Caco-2 (cell line): ENCODE measurements at regions not wholly inside any gene's neighbourhood (a gene's known extent, or its start where the extent isn't known, plus 50 kb on each side); places are given as distances from the start of the nearest gene placed in this dataset.

Experiments
- BruUV-seq: library from RNA; stranded (reverse); fragments of 400-500 nt; replicated peaks from 2 replicates; lab custom pipeline; 2021; lab: Mats Ljungman, UMichigan
- CTCF ChIA-PET: fragments of 300-600 bp; sonication (Branson Sonifier 250); formaldehyde crosslinking; loops from one replicate; lab custom pipeline; 2022; ENCODE audit warnings: antibody characterized with exemption; lab: Charles Lee
- POLR2A ChIA-PET: fragments of 300-600 bp; sonication (Branson Sonifier 250); formaldehyde crosslinking; loops from one replicate; lab custom pipeline; 2022; ENCODE audit warnings: antibody characterized with exemption; lab: Charles Lee
- DNase-seq, 2 experiments: peaks; one replicate each; pipeline versions ENCODE4 v3.0.0 to v3.0.0-alpha.2; 2020 to 2022
- H3K27me3 ChIP-seq: replicated peaks from 2 replicates; pipeline ENCODE4 v1.6.0; 2011; ENCODE audit warnings: low read length; ENCODE audit not compliant: control insufficient read depth, insufficient read depth
- H3K36me3 ChIP-seq: 2 replicates; pipeline ENCODE4 v1.5.1; 2011; ENCODE audit warnings: low read length; ENCODE audit not compliant: control insufficient read depth, insufficient read depth
- H3K4me1 ChIP-seq: fragments of 250-450 bp; sonication (Bioruptor Pico); 2 replicates; pipeline ENCODE4 v1.5.1; 2020; ENCODE audit warnings: mild to moderate bottlenecking
- H3K4me3 ChIP-seq: 2 replicates; pipeline ENCODE4 v1.5.1; 2011; ENCODE audit warnings: low read depth, mild to moderate bottlenecking, control low read depth, low read length
- H3K9me3 ChIP-seq: fragments of 250-450 bp; sonication (Bioruptor Pico); 2 replicates; pipeline ENCODE4 v1.5.1; 2020; ENCODE audit warnings: mild to moderate bottlenecking, moderate library complexity
- H3K27ac Mint-ChIP-seq: one replicate; pipeline ENCODE4 v1.8.0; 2022; ENCODE audit warnings: mixed read lengths; ENCODE audit not compliant: unreplicated experiment
- H3K27me3 Mint-ChIP-seq: one replicate; pipeline ENCODE4 v1.8.0; 2022; ENCODE audit warnings: mixed read lengths; ENCODE audit not compliant: insufficient read depth, unreplicated experiment
- H3K36me3 Mint-ChIP-seq: one replicate; pipeline ENCODE4 v1.8.0; 2022; ENCODE audit warnings: mild to moderate bottlenecking, mixed read lengths; ENCODE audit not compliant: insufficient read depth, unreplicated experiment
- H3K4me1 Mint-ChIP-seq: one replicate; pipeline ENCODE4 v1.8.0; 2022; ENCODE audit warnings: low read depth, mixed read lengths; ENCODE audit not compliant: unreplicated experiment
- H3K4me3 Mint-ChIP-seq: one replicate; pipeline ENCODE4 v1.8.0; 2022; ENCODE audit warnings: mild to moderate bottlenecking, moderate library complexity, mixed read lengths; ENCODE audit not compliant: unreplicated experiment
- H3K9me3 Mint-ChIP-seq: one replicate; pipeline ENCODE4 v1.8.0; 2022; ENCODE audit warnings: mixed read lengths; ENCODE audit not compliant: unreplicated experiment
- CTCF ChIP-seq, 2 experiments: fragments of 200-600 bp in 1 of 2; IDR thresholded peaks; 1 replicate in 1 of 2; 2 replicates in 1 of 2; pipeline versions ENCODE4 v1.5.1 to v1.8.0; 2011 to 2022; ENCODE audit warnings: antibody characterized with exemption in 1 of 2, control low read depth in 1 of 2, inconsistent platforms in 1 of 2, low read depth in 1 of 2, low read length in 1 of 2, mild to moderate bottlenecking in 1 of 2, moderate library complexity in 1 of 2; ENCODE audit not compliant: insufficient read depth in 1 of 2, severe bottlenecking in 1 of 2, unreplicated experiment in 1 of 2
- intact Hi-C: fragments of 100-400 bp; cut with micrococcal nuclease; formaldehyde crosslinking; loops from one replicate; pipeline ENCODE4 v1.10.0; 2022; ENCODE audit not compliant: unreplicated experiment

- Mint-ChIP-seq H3K9me3 (peaks cover 7% of the 10 kb centered on the region), H3K36me3 (no peaks in the 10 kb centered on the region), H3K4me1 (no peaks in the 10 kb centered on the region), H3K4me3 (no peak overlapping the region), H3K27ac (no peak overlapping the region), H3K27me3 (peaks cover 4% of the 10 kb centered on the region)
- intact Hi-C loops: no loop called here
- DNase-seq: no peak
- Histone ChIP-seq H3K9me3 (no peaks in the 10 kb centered on the region), H3K4me1 (no peaks in the 10 kb centered on the region), H3K36me3 (no peaks in the 10 kb centered on the region), H3K4me3 (no peak overlapping the region), H3K27me3 (no peaks in the 10 kb centered on the region)
- ChIA-PET POLR2A (no interaction called here), CTCF (no interaction called here)
- TF ChIP-seq CTCF (IDR thresholded peaks at IDR 0.05; ENCODE audit: insufficient read depth in 1 of 2, low read depth in 1 of 2, low read length in 1 of 2, severe bottlenecking in 1 of 2, unreplicated experiment in 1 of 2): no peak
- no TSS peak for BruUV-seq
These were observed 188.7 kb upstream of the NRXN1 start for GRCh38 chr2:51220606-51221005.

- no peaks in the 10 kb centered on the region for H3K9me3 ChIP-seq
- POLR2A ChIA-PET: no interaction called here
- Mint-ChIP-seq H3K9me3 (peaks cover 2% of the 10 kb centered on the region), H3K36me3 (no peaks in the 10 kb centered on the region), H3K27me3 (peaks cover 4% of the 10 kb centered on the region), H3K4me3 (no peak overlapping the region), H3K4me1 (no peaks in the 10 kb centered on the region), H3K27ac (no peak overlapping the region)
- CTCF ChIA-PET: no interaction called here
- H3K4me3 ChIP-seq: no peak overlapping the region
- BruUV-seq: no TSS peak
- no peaks in the 10 kb centered on the region for H3K27me3 ChIP-seq
- intact Hi-C loops: no loop called here
- no peak for TF ChIP-seq CTCF (IDR thresholded peaks at IDR 0.05; ENCODE audit: insufficient read depth in 1 of 2, low read depth in 1 of 2, low read length in 1 of 2, severe bottlenecking in 1 of 2, unreplicated experiment in 1 of 2)
- no peaks in the 10 kb centered on the region for H3K4me1 ChIP-seq
- no peak for DNase-seq
- H3K36me3 ChIP-seq: no peaks in the 10 kb centered on the region
These were observed 188.1 kb upstream of the NRXN1 start for GRCh38 chr2:51220080-51220479.

- Mint-ChIP-seq H3K4me3 (no peak overlapping the region), H3K27me3 (peaks cover 4% of the 10 kb centered on the region), H3K27ac (no peak overlapping the region), H3K4me1 (no peaks in the 10 kb centered on the region), H3K9me3 (no peaks in the 10 kb centered on the region), H3K36me3 (no peaks in the 10 kb centered on the region)
- Histone ChIP-seq H3K4me3 (no peak overlapping the region), H3K36me3 (no peaks in the 10 kb centered on the region), H3K4me1 (no peaks in the 10 kb centered on the region), H3K27me3 (no peaks in the 10 kb centered on the region), H3K9me3 (no peaks in the 10 kb centered on the region)
- no peak for DNase-seq
- POLR2A ChIA-PET: no interaction called here
- no TSS peak for BruUV-seq
- intact Hi-C loops: no loop called here
- no peak for TF ChIP-seq CTCF (IDR thresholded peaks at IDR 0.05; ENCODE audit: insufficient read depth in 1 of 2, low read depth in 1 of 2, low read length in 1 of 2, severe bottlenecking in 1 of 2, unreplicated experiment in 1 of 2)
- CTCF ChIA-PET: no interaction called here
These were observed 187.5 kb upstream of the NRXN1 start for GRCh38 chr2:51219468-51219867.
